GM23248 (cell line): ENCODE measurements at regions not wholly inside any gene's neighbourhood (a gene's known extent, or its start where the extent isn't known, plus 50 kb on each side); places are given as distances from the start of the nearest gene placed in this dataset.

ENCODE experiments used
- DNase-seq: peaks from one replicate; pipeline ENCODE4 v3.0.0-alpha.2; 2015
- H2AFZ ChIP-seq: fragments of 200-600 bp; sonication (generic); 2 replicates; pipeline ENCODE4 v1.6.1; 2016; ENCODE audit warnings: antibody characterized with exemption
- H3F3A ChIP-seq: fragments of 200-600 bp; sonication (generic); 2 replicates; pipeline ENCODE4 v1.6.1; 2016; ENCODE audit warnings: mild to moderate bottlenecking, antibody characterized with exemption, mixed run types; ENCODE audit not compliant: insufficient read depth
- H3K27ac ChIP-seq: fragments of 200-600 bp; sonication (generic); 2 replicates; pipeline ENCODE4 v1.5.1; 2016; ENCODE audit warnings: mild to moderate bottlenecking
- H3K27me3 ChIP-seq: fragments of 200-600 bp; sonication (generic); replicated peaks from 2 replicates; pipeline ENCODE4 v1.6.1; 2016; ENCODE audit warnings: mild to moderate bottlenecking; ENCODE audit not compliant: insufficient read depth
- H3K36me3 ChIP-seq: fragments of 200-600 bp; sonication (generic); 2 replicates; pipeline ENCODE4 v1.6.1; 2016; ENCODE audit warnings: low read depth, mild to moderate bottlenecking
- H3K4me1 ChIP-seq: fragments of 200-600 bp; sonication (generic); 2 replicates; pipeline ENCODE4 v1.6.1; 2016; ENCODE audit warnings: mild to moderate bottlenecking; ENCODE audit not compliant: insufficient read depth
- H3K4me2 ChIP-seq: fragments of 200-600 bp; sonication (generic); one replicate; pipeline ENCODE4 v1.6.1; 2016; ENCODE audit warnings: mild to moderate bottlenecking; ENCODE audit not compliant: unreplicated experiment
- H3K4me3 ChIP-seq: fragments of 200-600 bp; sonication (generic); 2 replicates; pipeline ENCODE4 v1.5.1; 2016; ENCODE audit warnings: mild to moderate bottlenecking
- H3K79me2 ChIP-seq: fragments of 200-600 bp; sonication (generic); 2 replicates; pipeline ENCODE4 v1.6.1; 2016; ENCODE audit warnings: mild to moderate bottlenecking; ENCODE audit not compliant: insufficient read depth
- H3K9ac ChIP-seq: fragments of 200-600 bp; sonication (generic); 2 replicates; pipeline ENCODE4 v1.6.1; 2016; ENCODE audit warnings: mild to moderate bottlenecking
- H3K9me2 ChIP-seq: fragments of 200-600 bp; sonication (generic); 2 replicates; pipeline ENCODE4 v1.6.1; 2016; ENCODE audit warnings: mixed run types, mild to moderate bottlenecking, moderate library complexity; ENCODE audit not compliant: insufficient read depth
- H3K9me3 ChIP-seq: fragments of 200-600 bp; sonication (generic); one replicate; pipeline ENCODE4 v1.6.1; 2017; ENCODE audit warnings: low read depth
- H4K20me1 ChIP-seq: fragments of 200-600 bp; sonication (generic); 2 replicates; pipeline ENCODE4 v1.6.0; 2016; ENCODE audit not compliant: insufficient read depth
- EZH2 ChIP-seq: fragments of 200-600 bp; sonication (generic); IDR thresholded peaks from 2 replicates; pipeline ENCODE4 v1.6.1; 2018; ENCODE audit warnings: antibody characterized with exemption, mild to moderate bottlenecking; ENCODE audit not compliant: insufficient read depth, poor library complexity, severe bottlenecking
- EZH2phosphoT487 ChIP-seq: fragments of 200-600 bp; sonication (generic); IDR thresholded peaks from 2 replicates; pipeline ENCODE4 v1.6.1; 2018; ENCODE audit warnings: antibody characterized with exemption, moderate library complexity, mild to moderate bottlenecking, low read depth; ENCODE audit not compliant: insufficient read depth
- WGBS, 2 experiments: methylation state at CpG; one replicate each; pipeline ENCODE4 v1.1.6; 2015 to 2017; ENCODE audit warnings: low lambda C conversion rate in 2 of 2, low coverage in 1 of 2; ENCODE audit errors: missing lambda C conversion rate in 2 of 2; 5-methylcytosine and 5-hydroxymethylcytosine counted together
- in situ Hi-C: fragments of 300-500 bp; cut with MboI; formaldehyde crosslinking; loops from 2 replicates; pipeline ENCODE4 v1.15.0; 2020

GRCh38 chr6:47416396-47417345 is 60.9 kb upstream of the CD2AP start:
- no peak for TF ChIP-seq EZH2phosphoT487
- no peak for TF ChIP-seq EZH2
- in situ Hi-C loops = loop anchor here (25.0 kb wide), 1 partner anchor 1996 kb away; no protein-coding TSS in a partner anchor
- Histone ChIP-seq H3K27me3 (no peaks in the 10 kb centered on the region), H4K20me1 (no peaks in the 10 kb centered on the region), H2AFZ (no peak overlapping the region), H3K4me2 (no peak overlapping the region), H3K9me3 (no peaks in the 10 kb centered on the region), H3K27ac (no peak overlapping the region), H3K4me1 (0 out of 2 replicates have a peak, but pooled peaks cover 13% of the 10 kb centered on the region), H3K9ac (no peak overlapping the region), H3K4me3 (no peak overlapping the region), H3K9me2 (no peaks in the 10 kb centered on the region), H3K36me3 (no peaks in the 10 kb centered on the region), H3K79me2 (no peaks in the 10 kb centered on the region), H3F3A (peaks cover 4% of the 10 kb centered on the region; the same call in 1 of the 2 replicates)
- 95% methylated on average over 4 of the region's 4 CpGs for WGBS, 2 experiments
- DNase-seq = no peak

GRCh38 chr6:47419621-47420020 is 58.0 kb upstream of the CD2AP start:
- TF ChIP-seq EZH2 = no peak
- TF ChIP-seq EZH2phosphoT487 = no peak
- H2AFZ ChIP-seq = no peak overlapping the region
- no peaks in the 10 kb centered on the region for H3K9me3 ChIP-seq
- no peak overlapping the region for H3K4me2 ChIP-seq
- no peaks in the 10 kb centered on the region for H3K9me2 ChIP-seq
- H3K4me1 ChIP-seq = 0 out of 2 replicates have a peak, but pooled peaks cover 13% of the 10 kb centered on the region
- no peak overlapping the region for H3K27ac ChIP-seq
- H3K9ac ChIP-seq = no peak overlapping the region
- H4K20me1 ChIP-seq = no peaks in the 10 kb centered on the region
- H3K36me3 ChIP-seq = no peaks in the 10 kb centered on the region
- in situ Hi-C loops = loop anchor here (25.0 kb wide), 1 partner anchor 1993 kb away; no protein-coding TSS in a partner anchor
- peaks cover 4% of the 10 kb centered on the region; the same call in 1 of the 2 replicates for H3F3A ChIP-seq
- H3K79me2 ChIP-seq = no peaks in the 10 kb centered on the region
- DNase-seq = peak; percentile 23
- H3K27me3 ChIP-seq = 0 out of 2 replicates have a peak, but pooled peaks cover 5% of the 10 kb centered on the region
- no peak overlapping the region for H3K4me3 ChIP-seq

- no peak overlapping the region for H2AFZ ChIP-seq
- no peak overlapping the region for H3K27ac ChIP-seq
- H4K20me1 ChIP-seq = no peaks in the 10 kb centered on the region
- 0 out of 2 replicates have a peak, but pooled peaks cover 13% of the 10 kb centered on the region for H3K4me1 ChIP-seq
- H3K36me3 ChIP-seq = no peaks in the 10 kb centered on the region
- no peaks in the 10 kb centered on the region for H3K9me2 ChIP-seq
- 0 out of 2 replicates have a peak, but pooled peaks cover 5% of the 10 kb centered on the region for H3K27me3 ChIP-seq
- H3K9me3 ChIP-seq = no peaks in the 10 kb centered on the region
- no peak overlapping the region for H3K9ac ChIP-seq
- TF ChIP-seq EZH2 (no peak), EZH2phosphoT487 (no peak)
- H3K4me2 ChIP-seq = no peak overlapping the region
- WGBS, 2 experiments = 66 to 71% methylated on average over 5 of the region's 5 CpGs
- in situ Hi-C loops = loop anchor here (25.0 kb wide), 1 partner anchor 1992 kb away; no protein-coding TSS in a partner anchor
- peaks cover 4% of the 10 kb centered on the region; the same call in 1 of the 2 replicates for H3F3A ChIP-seq
- no peaks in the 10 kb centered on the region for H3K79me2 ChIP-seq
- H3K4me3 ChIP-seq = no peak overlapping the region
- peak; percentile 29 for DNase-seq
These were observed 56.9 kb upstream of the CD2AP start for GRCh38 chr6:47420394-47421371.

DNA sequence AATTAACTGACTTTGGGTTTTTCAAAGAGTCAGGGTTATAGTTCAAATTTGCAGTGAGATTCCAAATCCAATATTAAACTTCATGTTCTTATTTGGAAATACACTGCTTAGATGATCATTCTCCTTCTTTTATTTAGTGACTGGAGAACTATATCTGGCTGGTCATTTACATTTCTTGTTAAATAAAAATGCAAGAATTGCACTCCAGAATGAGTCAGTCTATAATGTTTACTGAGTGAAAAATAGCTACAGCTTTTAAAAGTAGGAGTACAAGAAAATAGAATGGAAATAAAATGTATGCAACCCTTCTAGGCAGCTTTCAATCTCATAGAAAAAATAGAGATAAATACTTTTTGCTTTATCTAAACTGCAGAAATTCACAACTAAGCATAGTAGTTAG is 54.5 kb upstream of the CD2AP start:
- in situ Hi-C loops = loop anchor here (25.0 kb wide), 1 partner anchor 1989 kb away; no protein-coding TSS in a partner anchor
- H3K27me3 ChIP-seq = 0 out of 2 replicates have a peak, but pooled peaks cover 5% of the 10 kb centered on the region
- H3K27ac ChIP-seq = no peak overlapping the region
- no peak for DNase-seq
- no peak overlapping the region for H3K4me2 ChIP-seq
- no peaks in the 10 kb centered on the region for H3K9me3 ChIP-seq
- TF ChIP-seq EZH2phosphoT487 (no peak), EZH2 (no peak)
- no peaks in the 10 kb centered on the region for H3K9me2 ChIP-seq
- no peaks in the 10 kb centered on the region for H4K20me1 ChIP-seq
- H3K4me3 ChIP-seq = no peak overlapping the region
- H3K79me2 ChIP-seq = no peaks in the 10 kb centered on the region
- H2AFZ ChIP-seq = no peak overlapping the region
- H3F3A ChIP-seq = peaks cover 4% of the 10 kb centered on the region; the same call in 1 of the 2 replicates
- no peak overlapping the region for H3K9ac ChIP-seq
- H3K4me1 ChIP-seq = 0 out of 2 replicates have a peak, but pooled peaks cover 13% of the 10 kb centered on the region
- H3K36me3 ChIP-seq = no peaks in the 10 kb centered on the region
